ENCODE measurements at regions not wholly inside any gene's neighbourhood (a gene's known extent, or its start where the extent isn't known, plus 50 kb on each side); places are given as distances from the start of the nearest gene placed in this dataset.
"Not testable (repeated sequence)": the region's sequence is repeated elsewhere in the genome, so short reads cannot be mapped to it uniquely, and the experiment has no call there.

- ATAC-seq = no peak
- no peak for DNase-seq
Measured at GRCh38 chr13:89474432-89474831, 1803.3 kb downstream of the SLITRK5 start.

DNA sequence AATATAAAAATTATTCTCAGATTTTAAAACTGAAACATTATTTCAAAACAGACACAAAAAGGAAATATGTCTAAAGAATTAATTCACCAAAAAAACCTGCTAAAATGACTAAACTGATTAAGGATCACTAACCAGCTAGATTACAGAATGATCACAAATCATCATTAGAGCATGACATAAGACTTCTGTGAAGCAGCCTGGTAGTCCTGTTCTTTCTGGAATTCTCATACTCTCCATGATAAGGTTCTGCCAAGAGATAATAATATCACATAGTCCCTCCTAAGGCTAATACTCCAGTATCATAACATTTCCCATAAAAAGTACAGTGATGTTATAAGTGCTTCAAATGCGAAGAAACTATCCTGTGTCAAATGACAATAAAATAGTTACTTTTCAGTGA, 1814.9 kb downstream of the SLITRK5 start:
- ATAC-seq = no peak

DNA sequence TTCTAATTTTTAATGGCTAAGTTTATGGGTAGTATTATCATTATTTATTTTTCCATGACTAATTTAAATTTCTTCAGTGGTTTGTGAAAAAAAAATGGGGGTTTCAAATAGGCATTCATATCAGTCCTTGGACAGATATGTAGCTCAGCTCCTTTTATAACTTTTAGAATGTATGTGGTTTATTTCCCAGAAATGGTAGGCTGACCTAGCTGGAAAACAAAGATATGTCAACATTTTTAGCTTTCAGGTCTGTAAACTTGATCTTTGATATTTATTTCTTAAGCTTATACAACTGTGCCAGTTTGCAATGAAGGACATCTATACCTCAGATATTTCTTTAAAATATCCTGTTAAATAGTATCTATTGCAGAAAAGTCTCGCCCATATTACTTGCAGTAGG, 1815.5 kb downstream of the SLITRK5 start:
- DNase-seq (no peak), ATAC-seq (no peak)

More for the DNA sequence above, 1814.9 kb downstream of the SLITRK5 start:
- no peak for DNase-seq

DNA sequence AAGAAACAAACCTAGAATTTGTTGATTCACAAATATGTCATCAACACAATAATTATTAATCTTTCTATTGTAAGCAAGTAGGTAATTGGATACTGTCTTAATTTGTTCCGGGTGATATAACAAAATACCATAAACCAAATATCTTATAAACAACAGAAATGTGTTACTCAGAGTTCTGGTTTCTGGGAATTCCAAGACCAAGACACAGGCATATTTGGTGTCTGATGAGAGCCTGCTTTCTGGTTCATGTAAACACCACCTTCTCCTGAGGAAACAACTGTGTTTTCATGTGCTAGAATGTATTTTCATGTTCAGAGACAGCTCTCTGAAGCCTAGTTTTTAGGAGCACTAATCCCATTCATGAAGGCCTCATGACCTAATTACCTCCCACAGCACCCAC, 1819.5 kb downstream of the SLITRK5 start:
- ATAC-seq = no peak
- no peak for DNase-seq

DNA sequence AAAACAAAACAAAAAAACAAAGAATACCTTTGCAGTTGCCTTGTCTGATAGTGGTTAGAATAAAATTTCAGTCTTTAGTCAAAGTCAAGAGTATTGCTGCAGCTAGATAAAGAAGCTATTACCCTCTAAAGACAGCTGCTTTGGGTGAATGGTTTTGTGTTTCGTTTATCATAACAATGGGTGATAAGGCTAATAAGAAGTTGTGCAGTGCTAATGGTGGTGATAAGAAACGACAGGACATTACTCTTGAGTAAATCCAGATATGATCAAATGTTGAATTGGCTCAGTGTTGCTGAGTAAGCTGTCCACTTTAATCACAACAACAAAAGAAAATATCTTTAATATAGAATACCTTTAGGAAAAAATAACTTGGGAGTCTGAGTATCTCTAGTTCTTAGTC, 1825.3 kb downstream of the SLITRK5 start:
- ATAC-seq (no peak), DNase-seq (no peak)

DNA sequence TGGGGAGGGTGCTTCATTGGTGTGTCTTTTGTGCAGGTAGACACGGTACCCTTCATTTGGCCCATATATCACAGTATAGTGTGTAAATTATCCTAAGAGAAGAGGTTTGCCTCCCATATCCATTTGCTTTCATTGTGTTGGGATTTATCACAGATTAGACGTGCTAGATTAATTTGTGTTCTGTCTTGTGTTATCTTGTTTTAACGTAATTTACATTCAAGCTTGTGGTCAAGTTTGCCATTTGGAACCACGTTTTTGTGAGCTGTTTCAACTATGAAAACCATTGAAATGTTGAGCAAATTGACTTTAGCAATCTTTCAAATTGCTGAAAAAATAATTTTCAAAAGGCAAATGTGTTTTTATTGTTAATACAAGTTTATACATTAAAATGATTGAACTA, 1826.5 kb downstream of the SLITRK5 start:
- ATAC-seq = no peak
- no peak for DNase-seq

DNA sequence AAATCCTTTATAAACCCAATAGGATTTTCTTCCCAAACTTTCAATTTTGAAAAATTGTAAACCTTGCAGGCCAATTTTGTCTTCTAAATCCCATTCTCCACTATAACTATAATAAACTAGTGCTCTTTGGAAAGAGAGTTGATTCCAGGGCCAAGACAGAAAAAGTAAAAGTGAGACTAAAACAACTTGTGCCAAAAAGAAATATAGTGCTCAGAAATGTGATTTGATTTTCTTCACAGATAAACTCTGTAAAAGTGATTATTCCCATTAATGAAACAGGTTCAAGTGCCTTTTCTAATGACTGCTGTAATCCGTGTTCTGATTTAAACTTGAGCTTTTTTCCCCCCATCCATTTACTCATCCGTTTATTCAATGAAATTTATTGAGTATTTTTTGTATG, 1831.1 kb downstream of the SLITRK5 start:
- DNase-seq = no peak
- ATAC-seq = no peak

DNA sequence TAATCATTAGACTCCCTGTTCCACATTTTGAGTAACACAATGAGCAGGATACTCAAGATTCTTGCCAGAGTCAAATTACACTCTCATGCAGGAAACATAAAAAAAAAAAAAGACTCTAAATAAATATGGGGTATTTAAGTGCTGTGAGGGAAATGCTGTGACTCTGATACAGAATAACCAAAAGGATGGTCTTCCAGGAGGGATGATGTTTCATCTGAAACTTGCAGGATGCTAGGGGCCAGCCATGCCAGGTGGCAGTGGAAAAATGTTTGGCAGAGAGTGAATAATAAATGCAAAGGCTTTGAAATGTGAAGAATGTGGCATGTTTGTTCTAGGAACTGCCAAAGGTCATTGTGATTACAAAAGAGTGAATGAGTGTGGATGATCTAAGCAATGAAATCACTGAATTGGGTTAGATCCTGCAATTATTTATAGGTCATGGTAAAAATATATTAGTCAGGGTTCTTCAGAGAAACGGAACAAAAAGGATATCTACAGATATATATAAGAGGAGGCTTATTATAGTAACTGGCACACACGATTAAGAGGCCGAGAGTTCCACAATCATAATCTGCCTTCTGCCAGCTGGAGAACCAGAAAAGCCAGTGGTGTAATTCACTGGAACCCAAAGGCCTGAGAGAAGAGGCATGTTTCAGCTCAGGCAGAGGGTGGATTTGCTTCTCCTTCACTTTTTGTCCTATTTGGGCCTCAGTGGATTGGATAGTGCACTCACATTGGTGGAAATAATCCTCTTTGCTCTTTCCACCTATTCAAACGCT, 1832.8 kb upstream of the MIR17HG start:
- ATAC-seq = no peak
- DNase-seq = no peak

DNA sequence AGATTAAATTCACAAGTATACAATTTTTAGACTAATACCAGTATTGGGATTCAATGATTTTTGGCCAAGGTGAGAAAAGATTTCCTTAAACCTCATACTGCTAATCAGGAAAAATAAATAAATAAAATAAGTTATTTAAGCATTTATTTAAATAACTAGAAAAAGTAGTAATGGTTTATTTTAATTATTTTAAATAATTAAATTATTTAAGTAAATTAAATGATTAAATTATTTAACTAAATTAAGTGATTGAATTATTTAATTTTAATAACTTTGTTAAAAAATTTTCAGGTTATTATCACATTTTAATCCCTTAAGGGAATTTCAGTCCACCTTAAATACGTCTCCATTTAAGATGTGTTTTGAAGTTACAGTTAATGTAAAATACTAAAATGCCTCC, 1831.5 kb upstream of the MIR17HG start:
- no peak for DNase-seq
- ATAC-seq = no peak

DNA sequence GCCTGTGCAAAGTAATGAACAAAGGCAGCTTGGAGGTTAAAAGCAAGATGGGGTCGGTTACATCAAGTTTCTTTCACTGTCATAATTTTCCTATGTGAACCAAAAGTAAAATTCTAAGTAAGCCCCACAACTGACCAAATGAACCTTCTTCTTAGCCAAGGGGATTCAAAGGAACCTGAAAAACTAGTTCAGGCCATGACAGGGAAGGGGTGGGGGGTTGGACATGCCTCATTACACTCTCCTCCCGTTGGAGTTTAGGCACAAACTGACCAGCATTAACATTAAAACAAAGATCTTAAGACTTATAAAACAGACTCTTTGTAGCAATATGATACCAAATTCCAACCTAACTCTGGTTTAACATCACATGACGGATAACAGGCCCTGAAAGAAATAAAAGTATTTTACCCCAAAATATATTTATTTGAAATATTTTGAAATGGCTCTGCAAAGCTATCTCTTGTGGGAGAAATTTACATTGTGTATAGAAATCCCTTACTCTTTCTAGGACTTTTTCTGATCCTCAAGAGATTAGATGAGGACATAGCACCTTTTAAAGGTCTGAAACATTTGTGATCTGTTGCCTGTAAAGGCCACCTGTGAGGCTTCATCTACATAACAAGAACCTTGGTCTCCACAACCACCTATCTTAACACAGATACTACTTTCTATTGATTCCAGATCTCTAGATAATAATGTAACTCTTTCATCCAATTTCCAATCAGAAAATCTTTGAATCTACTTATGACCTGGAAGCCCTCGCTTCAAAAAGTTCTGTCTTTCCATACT, 1829.0 kb upstream of the MIR17HG start:
- DNase-seq = no peak
- ATAC-seq = no peak

DNA sequence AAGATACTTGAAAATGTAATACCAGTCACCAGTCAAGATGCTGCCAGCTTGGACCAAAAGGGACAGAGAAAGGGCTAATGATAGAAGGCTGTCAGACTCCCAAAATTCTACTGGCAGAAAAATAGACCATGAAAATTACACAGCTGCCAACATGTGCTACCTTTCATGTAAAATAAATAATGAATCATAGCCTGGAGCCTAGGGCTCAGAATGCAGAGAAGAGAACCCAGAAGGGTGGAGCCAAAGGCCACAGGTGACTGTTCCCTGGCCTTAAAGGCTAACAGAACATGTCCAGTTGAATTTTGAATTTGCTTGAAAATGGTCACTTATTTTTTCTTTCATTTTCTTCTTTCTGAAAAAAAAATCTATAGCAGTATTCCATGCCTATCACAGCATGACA, 1827.0 kb upstream of the MIR17HG start:
- ATAC-seq (no peak), DNase-seq (no peak)

DNA sequence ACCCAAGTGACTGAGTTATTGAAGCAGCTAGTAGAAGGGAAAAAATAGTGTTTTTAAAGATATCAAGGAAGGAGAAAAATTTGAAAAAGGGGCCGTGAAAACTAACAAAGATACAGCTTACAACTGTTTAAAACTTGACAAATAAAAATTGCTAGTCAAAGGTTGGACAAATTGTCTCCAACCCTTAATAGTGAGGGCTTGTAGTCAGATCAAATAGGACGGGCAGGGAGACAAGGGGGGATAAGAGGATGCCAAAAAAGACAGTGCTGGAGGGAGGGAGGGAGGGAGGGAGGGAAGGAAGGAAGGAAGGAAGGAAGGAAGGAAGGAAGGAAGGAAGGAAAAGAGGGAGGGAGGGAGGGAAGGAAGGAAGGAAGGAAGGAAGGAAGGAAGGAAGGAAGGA, 1825.8 kb upstream of the MIR17HG start:
- DNase-seq, ATAC-seq: not testable (repeated sequence)

- peak; percentile 19 for ATAC-seq
- no peak for DNase-seq
Measured at GRCh38 chr13:89541091-89542030, 1806.1 kb upstream of the MIR17HG start.

- DNase-seq (no peak), ATAC-seq (no peak)
Measured at GRCh38 chr13:89550938-89551337, 1796.5 kb upstream of the MIR17HG start.

DNA sequence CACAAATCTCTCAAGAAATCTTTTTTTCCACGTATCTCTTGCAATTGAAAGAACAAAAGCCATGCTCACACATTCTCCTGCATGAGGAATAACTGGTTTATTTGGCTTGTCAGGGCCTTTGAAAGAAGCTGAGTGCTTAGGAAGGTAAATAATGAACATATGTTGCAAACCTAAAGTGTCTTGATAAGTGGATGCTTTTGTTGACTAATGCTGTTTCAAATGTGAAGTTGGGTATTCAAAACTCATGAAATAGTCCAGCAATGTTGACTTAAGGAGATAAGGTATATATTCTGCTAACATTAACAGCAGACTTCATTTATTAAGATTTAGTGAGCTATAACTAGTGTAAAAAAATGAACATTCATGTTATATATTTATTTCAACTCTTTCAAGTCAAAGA, 1792.7 kb upstream of the MIR17HG start:
- no peak for ATAC-seq
- DNase-seq = no peak

- no peak for DNase-seq
- ATAC-seq = no peak
Measured at GRCh38 chr13:89565476-89566100, 1781.9 kb upstream of the MIR17HG start.

GRCh38 chr13:89567025-89567424, 1780.5 kb upstream of the MIR17HG start:
- no peak for ATAC-seq
- no peak for DNase-seq

DNA sequence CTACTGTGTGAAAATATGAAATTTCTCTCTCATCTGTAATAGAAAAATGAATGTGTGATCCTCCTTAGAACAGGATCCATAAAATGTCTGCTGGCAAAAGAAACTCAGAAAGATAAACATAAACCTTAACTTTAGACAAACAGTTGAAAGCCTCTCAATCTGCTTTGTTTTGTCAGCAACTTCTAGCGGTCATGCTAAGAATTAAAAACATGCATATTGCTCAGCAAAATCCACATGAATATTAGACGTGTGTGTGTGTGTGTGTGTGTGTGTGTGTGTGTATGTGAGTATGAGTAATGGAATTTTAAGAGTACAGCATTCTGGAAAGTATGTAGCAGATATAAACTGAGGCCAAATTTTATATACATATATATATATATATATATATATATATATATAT, 1779.2 kb upstream of the MIR17HG start:
- no peak for ATAC-seq

GRCh38 chr13:89568746-89569145, 1778.7 kb upstream of the MIR17HG start:
- DNase-seq (no peak), ATAC-seq (no peak)

More for the DNA sequence above, 1779.2 kb upstream of the MIR17HG start:
- no peak for DNase-seq

DNA sequence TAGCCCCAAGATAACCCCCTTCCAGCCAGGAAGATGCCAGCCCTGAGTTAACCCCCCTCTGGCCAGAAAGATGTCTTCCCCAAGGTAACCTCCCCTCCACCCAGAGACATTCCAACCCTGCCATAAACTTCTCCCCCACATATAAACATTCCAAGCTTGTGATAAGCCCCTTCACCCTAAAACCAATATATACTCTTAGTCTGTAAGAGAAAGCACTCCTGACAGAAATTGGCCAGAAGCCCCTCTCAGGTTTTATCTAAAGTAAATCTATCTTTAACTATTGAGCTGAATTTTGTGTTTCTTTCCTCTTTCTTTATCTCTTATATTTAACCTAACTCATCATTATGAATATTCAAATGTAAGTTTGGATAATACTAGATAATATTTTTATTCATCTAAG, 1775.8 kb upstream of the MIR17HG start:
- ATAC-seq (no peak), DNase-seq (no peak)

DNA sequence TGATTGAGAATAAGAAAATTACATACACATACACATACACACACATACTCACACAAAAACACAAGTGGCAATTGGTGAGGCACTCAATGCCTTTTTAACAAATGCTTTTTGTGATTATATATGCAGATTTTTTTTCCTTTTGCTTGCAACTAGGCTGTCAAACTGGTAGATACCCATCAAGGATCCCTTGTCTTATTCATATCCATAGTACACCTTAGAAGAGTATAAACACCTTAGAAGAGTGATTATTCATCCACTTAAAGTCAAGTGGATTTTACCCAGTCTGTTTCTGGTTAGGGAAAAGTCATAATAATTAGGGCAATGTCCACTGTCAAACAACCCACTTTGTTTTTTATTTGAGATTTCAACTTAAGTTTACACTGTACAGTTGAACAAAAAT, 1773.4 kb upstream of the MIR17HG start:
- no peak for DNase-seq
- no peak for ATAC-seq

GRCh38 chr13:89577301-89577700, 1770.2 kb upstream of the MIR17HG start:
- ATAC-seq (no peak), DNase-seq (no peak)

Data from stimulated activated naive CD8-positive, alpha-beta T cell treated with anti-CD3 and anti-CD28 coated beads, Interleukin-15, Interleukin-2, amounts not matched to agents 100 U/mL and 50 U/mL, for 24 hours (primary cell).